GM10266 (cell line): ENCODE measurements at regions not wholly inside any gene's neighbourhood (a gene's known extent, or its start where the extent isn't known, plus 50 kb on each side); places are given as distances from the start of the nearest gene placed in this dataset.

ENCODE experiments used
- DNase-seq: peaks from one replicate; pipeline ENCODE4 v3.0.0; 2012; ENCODE audit errors: extremely low spot score
- TF ChIP-seq, protein P1 (sequence below): IDR thresholded peaks from 2 replicates; pipeline ENCODE4 v1.5.1; 2012; ENCODE audit warnings: mild to moderate bottlenecking, low read depth; ENCODE audit not compliant: control insufficient read depth, insufficient read depth; ENCODE audit errors: missing control alignments

DNA sequence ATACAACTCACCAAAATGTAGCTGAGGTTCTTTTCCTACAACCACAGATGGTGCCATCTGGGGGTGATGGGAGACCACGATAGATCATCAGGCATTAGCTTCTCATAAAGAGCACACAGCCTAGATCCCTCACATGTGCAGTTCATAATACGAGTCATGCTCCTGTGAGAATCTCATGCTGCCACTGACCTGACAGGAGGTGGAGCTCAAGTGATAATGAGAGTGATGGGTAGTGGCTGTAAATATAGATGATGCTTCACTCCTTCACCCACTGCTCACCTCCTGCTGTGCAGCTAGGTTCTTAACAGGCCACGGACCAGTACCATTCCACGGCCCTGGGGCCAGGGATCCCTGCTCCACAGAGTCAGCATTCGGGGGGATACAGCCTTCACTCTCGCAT lies 943.8 kb downstream of the NLGN4Y start:
- no peak for DNase-seq
- TF ChIP-seq, protein P1, sequence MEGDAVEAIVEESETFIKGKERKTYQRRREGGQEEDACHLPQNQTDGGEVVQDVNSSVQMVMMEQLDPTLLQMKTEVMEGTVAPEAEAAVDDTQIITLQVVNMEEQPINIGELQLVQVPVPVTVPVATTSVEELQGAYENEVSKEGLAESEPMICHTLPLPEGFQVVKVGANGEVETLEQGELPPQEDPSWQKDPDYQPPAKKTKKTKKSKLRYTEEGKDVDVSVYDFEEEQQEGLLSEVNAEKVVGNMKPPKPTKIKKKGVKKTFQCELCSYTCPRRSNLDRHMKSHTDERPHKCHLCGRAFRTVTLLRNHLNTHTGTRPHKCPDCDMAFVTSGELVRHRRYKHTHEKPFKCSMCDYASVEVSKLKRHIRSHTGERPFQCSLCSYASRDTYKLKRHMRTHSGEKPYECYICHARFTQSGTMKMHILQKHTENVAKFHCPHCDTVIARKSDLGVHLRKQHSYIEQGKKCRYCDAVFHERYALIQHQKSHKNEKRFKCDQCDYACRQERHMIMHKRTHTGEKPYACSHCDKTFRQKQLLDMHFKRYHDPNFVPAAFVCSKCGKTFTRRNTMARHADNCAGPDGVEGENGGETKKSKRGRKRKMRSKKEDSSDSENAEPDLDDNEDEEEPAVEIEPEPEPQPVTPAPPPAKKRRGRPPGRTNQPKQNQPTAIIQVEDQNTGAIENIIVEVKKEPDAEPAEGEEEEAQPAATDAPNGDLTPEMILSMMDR = no peak

DNA sequence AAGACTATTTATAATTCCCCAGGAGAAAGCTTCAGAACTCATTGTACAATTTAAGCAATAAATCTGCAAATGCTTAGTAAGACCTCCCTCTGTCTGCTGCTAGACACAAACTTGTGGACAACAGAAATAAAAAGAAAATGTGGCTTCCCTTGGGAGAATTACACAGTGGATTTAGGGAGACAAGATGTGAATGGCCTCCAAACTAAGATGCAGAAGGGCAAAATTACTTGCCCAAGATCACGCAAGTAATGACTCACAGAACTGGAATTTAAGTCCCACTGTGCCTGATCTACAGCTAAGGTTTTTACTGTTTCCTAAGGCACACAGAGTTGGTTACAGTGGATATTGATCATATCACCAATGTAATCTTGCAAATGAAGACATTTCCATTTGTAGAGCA lies 947.0 kb downstream of the NLGN4Y start:
- TF ChIP-seq, protein P1 = no peak
- DNase-seq = no peak

DNA sequence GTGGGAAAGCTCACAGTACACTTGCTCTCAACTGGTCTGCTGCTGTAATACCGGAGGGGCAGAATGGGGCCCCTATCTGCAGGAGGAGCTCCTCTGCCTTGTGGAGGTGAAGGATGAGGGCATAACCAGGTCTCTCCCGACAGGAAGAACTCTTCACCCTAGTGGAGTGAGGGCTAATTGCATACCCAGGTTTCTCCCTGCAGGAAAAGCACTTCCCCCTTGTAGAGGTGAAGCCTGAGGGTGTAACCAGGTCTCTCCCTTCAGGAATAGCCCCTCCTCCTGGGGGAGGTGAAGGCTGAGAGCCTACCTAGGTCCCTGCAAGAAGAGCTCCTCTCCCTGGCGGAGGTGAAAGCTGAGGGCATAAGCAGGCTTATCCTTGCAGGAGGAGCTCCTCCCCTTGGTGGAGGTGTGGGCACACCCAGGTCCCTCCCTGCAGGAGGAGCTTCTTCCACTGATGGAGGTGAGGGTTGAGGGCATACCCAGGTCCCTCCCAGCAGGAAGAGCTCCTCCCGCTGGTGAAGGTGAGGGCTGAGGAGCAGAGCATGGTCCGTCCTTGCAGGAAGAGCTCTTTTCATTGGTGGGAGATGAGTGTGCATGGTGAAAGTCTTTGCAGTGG lies 954.1 kb downstream of the NLGN4Y start:
- TF ChIP-seq, protein P1 = no peak
- DNase-seq = no peak

DNA sequence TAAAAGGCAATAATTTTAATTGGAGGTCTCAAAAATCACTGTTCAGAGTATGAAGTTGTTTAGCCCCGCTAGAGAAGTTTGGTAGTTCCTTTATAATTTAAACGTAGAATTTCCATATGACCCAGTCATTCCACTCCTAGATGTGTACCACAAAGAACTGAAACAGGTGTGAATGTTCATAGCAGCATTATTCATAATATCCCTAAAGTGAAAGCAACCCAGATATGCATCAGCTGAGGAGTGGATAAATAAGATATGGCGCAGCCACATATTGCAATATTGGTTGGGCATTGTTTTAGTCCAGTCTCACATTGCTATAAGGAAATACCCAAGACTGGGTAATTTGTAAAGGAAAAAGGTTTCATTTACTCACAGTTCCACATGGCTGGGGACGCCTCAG lies 976.2 kb downstream of the NLGN4Y start:
- TF ChIP-seq, protein P1 = no peak

DNA sequence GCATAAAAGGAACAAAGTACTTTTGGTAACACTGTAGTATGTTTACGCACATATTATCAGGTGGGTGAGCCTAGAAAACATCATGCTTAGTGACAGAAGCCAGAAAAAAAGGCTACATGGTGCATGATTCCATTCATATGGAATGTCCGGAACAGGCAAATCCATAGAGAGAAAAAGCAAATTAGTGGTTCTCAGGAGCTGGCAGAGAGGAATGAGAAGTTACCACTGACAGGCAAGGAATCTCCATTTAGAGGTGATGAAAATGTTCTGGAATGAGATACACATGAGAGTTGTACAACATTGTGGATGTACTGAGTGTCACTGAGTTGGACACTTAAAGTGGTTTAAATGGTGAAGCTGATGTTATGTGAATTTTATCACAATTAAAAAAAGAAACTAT lies 976.9 kb downstream of the NLGN4Y start:
- DNase-seq = no peak
- TF ChIP-seq, protein P1 = no peak

More for the DNA sequence above, 976.2 kb downstream of the NLGN4Y start:
- DNase-seq = no peak

DNA sequence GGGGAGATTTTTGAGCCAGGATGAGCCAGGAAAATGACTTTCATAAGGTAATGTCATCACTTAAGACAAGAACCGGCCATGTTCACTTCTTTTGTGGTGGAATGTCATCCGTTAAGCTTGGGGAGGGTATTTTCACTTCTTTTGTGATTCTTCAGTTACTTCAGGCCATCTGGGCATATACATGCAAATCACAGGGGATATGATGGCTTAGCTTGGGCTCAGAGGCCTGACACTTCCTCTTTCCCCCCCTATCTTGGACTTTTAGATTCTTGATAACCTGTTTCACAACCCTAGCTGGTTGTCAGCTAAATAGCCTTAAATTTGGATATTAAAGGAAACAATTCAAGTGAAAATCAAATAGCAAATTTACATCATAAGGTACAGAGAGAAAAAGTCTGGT lies 986.0 kb downstream of the NLGN4Y start:
- no peak for DNase-seq
- TF ChIP-seq, protein P1 = no peak

DNA sequence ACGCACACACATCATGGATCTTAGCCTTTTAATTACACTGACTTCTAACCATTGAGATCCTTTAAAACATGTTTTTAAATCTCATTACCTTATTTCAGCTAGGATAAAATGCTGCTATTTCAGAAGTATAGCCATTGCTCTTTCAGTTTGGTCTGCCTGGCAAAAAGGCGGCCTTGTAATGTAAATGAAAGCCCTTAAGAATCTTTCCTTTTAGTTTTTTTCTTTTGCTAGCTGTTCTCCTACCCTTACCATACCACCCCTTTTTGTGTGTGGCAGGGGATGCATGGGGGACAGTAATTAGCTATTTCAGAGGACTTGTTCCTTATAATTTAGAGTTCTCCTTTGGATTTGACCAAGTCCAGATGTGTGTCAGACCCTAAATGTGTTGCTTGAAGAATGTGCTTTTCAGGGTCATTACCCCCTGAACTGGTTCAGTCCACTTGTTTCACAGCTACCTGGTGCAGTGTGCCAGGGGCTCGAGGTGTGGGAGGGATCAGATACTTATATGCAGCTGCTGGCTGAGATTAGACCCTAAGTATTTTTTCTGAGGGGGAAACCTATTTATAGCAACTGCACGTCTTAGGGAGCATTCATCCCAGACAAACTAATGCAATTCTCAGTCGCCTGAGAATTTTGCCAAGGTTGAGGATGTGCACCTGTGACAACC lies 986.8 kb downstream of the NLGN4Y start:
- no peak for DNase-seq
- TF ChIP-seq, protein P1 = no peak
